ENCODE measurements at regions not wholly inside any gene's neighbourhood (a gene's known extent, or its start where the extent isn't known, plus 50 kb on each side); places are given as distances from the start of the nearest gene placed in this dataset.

DNA sequence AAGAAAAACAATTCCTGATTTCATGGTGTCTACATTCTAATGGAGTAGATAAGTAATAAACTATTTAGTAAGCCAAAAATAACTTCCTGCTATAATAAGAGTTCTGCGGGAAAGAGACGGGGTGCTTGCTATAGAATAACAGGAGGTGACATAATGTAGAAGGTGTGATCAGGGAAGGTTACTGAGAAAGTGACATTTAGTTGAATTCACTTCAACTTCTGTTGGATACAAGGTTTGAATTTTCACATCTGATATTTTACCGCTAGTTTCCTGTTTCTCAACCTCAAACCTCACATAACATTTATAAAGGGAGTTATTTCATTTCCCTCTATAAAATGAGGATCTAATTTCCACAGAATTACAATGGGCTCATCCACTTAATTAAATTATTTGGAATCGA lies 102.3 kb upstream of the GBE1 start:
- no peaks in the 10 kb centered on the region for H3K27me3 ChIP-seq
- H3K4me1 ChIP-seq, result peaks cover 0 to 11% (median 2%) of the 10 kb centered on the region in 10 experiments; a peak in 10 of 20 replicates
- H4K20me1 ChIP-seq, result no peaks in the 10 kb centered on the region
- peak overlapping the region in 6 of 11 experiments; percentile 12 to 40 (median 26); a peak in 8 of 22 replicates for H3K4me2 ChIP-seq
- H3K9ac ChIP-seq, result no peak overlapping the region
- H3K4me3 ChIP-seq, result no peak overlapping the region
- no peak overlapping the region for H3K27ac ChIP-seq
- H3K36me3 ChIP-seq, result no peaks in the 10 kb centered on the region
- no peak for TF ChIP-seq Cebpa-rat (IDR thresholded peaks at IDR 0.05)
- no peaks in the 10 kb centered on the region for H3K9me3 ChIP-seq (replicated peaks in 1 of 11)

DNA sequence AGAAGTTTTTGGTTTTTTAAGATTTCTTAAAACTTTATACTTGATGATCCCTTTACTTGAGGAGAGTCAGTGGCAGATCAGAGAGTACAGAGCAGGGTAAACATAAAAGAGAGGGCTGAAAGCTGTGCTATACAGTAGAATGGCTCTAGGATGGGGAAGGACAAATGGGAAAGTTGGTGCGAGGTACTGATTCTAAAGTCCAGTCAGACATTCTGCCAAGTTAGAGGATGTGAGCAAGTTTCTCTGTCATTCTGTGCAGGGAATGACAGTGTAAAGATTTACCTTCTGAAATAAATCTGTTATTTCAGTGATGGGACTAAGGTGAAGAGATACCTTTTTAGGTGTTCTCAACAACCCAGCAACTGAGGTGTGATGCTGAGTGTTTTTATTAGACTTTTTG lies 100.1 kb upstream of the GBE1 start:
- Histone ChIP-seq H3K4me2 (no peak overlapping the region), H3K4me3 (no peak overlapping the region), H3K9ac (no peak overlapping the region), H3K27ac (no peak overlapping the region), H3K9me3 (replicated peaks in 1 of 11) (no peaks in the 10 kb centered on the region), H3K4me1 (peaks cover 0 to 11% (median 2%) of the 10 kb centered on the region in 10 experiments; a peak in 10 of 20 replicates), H3K36me3 (no peaks in the 10 kb centered on the region), H4K20me1 (no peaks in the 10 kb centered on the region), H3K27me3 (no peaks in the 10 kb centered on the region)
- no peak for TF ChIP-seq Cebpa-rat (IDR thresholded peaks at IDR 0.05)

DNA sequence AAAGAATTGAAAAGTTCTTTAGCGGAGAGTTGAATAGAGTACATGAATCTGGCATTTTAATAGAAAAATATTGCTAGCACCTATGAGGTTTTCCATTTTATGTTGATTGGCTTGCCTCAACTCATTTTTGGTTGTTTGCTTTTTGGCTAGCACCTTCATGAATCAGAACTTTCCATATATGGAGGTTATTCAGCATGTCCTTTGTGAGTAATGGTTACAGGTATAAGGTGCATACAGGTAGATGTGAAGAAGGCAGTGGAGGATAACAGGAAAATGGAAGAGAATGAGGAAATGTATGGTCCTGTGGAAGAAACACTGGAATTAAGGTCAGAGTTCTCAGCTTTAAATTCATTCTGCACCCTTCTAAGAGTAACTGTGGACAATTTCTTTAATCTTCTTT lies 98.1 kb upstream of the GBE1 start:
- no peaks in the 10 kb centered on the region for H3K27me3 ChIP-seq
- no peaks in the 10 kb centered on the region for H3K36me3 ChIP-seq
- H3K9ac ChIP-seq, result no peak overlapping the region
- no peak for TF ChIP-seq Cebpa-rat (IDR thresholded peaks at IDR 0.05)
- no peaks in the 10 kb centered on the region for H3K9me3 ChIP-seq (replicated peaks in 1 of 11)
- H3K4me2 ChIP-seq, result no peak overlapping the region
- H3K27ac ChIP-seq, result no peak overlapping the region
- no peaks in the 10 kb centered on the region for H4K20me1 ChIP-seq
- H3K4me3 ChIP-seq, result no peak overlapping the region
- peaks cover 0 to 11% (median 2%) of the 10 kb centered on the region in 10 experiments; a peak in 10 of 20 replicates for H3K4me1 ChIP-seq

DNA sequence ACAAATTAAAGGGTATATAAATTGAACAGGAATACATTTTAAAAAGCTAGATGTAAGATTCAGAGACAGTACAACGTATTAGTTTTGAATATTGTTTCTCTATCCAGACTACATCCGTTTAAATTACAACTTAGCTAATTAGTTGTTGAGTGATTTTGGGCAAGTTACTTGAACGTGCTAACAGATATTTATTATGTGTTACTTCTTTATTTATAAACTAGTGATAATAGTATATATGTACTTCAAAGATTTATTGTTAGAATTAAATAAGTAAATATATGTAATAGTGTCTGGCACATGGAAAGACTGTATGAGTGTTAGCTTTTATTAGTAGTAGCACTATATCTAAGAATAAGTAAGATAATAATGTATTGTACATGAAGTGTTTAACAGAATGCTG lies 92.0 kb upstream of the GBE1 start:
- Histone ChIP-seq H3K4me2 (no peak overlapping the region), H3K4me1 (no peaks in the 10 kb centered on the region), H3K9me3 (replicated peaks in 1 of 11) (no peaks in the 10 kb centered on the region), H3K27ac (no peak overlapping the region), H3K9ac (no peak overlapping the region), H3K36me3 (no peaks in the 10 kb centered on the region), H3K27me3 (no peaks in the 10 kb centered on the region), H3K4me3 (no peak overlapping the region), H4K20me1 (no peaks in the 10 kb centered on the region)
- no peak for TF ChIP-seq Cebpa-rat (IDR thresholded peaks at IDR 0.05)

DNA sequence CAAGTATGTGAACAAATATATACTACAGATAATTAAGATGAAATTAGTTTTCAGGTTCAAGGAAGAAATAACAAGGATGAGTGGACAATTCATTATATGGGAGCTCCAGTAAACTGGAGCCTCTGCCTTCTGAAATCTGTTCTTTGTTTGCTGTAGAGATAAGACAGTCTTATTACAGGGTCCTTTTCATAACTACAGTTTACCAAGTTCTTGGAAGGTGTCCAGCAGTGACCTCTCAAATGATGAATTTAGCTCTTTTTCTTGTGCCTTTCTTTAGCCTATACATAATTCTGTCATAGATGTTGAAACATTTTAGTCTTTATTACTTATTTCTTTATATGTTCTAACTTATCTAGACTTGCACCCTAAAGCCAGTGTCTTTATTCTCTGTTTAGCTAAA lies 89.7 kb upstream of the GBE1 start:
- Histone ChIP-seq H3K9ac (no peak overlapping the region), H3K27me3 (no peaks in the 10 kb centered on the region), H3K4me2 (no peak overlapping the region), H3K4me1 (no peaks in the 10 kb centered on the region), H4K20me1 (no peaks in the 10 kb centered on the region), H3K9me3 (replicated peaks in 1 of 11) (no peaks in the 10 kb centered on the region), H3K27ac (no peak overlapping the region), H3K36me3 (no peaks in the 10 kb centered on the region), H3K4me3 (no peak overlapping the region)
- TF ChIP-seq Cebpa-rat (IDR thresholded peaks at IDR 0.05), result no peak

DNA sequence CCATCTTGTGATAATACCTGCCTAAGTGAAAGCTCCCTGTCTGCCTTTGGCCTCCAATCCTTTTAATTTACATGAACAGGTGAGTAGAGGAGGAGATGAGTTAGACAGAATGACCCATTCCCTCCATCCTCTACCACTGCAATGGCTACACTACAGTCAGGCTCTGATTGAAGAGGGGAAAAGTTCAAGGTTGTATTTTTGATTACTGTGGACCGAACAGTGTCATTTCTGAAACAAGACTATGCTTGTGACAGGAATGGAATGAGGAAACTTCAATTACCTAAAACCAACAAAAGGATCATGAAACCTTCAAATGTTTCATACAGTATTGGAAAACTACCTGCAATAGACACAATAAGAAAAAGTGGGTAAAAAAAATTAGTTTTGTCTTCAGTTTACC lies 85.5 kb upstream of the GBE1 start:
- no peaks in the 10 kb centered on the region for H3K36me3 ChIP-seq
- no peak for TF ChIP-seq Cebpa-rat (IDR thresholded peaks at IDR 0.05)

DNA sequence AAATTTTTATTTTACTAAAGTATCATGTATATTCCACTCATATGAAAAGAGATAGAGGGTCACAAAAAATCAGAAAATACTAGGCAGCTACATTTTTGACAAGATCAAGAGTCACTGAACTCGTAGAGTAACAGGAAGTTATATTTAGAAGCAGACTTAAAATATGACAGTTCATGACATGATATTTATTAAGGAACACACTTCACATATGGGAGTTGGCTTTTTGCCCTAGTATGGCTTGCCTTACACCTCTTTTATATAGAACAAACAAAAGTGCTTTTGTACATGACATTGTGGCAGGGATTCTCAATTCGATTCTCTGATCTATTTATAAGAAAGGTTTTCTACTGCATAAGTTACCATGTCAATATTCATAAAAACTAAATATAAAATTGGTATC lies 80.1 kb upstream of the GBE1 start:
- no peak overlapping the region for H3K4me3 ChIP-seq
- no peaks in the 10 kb centered on the region for H3K9me3 ChIP-seq (replicated peaks in 1 of 11)
- no peaks in the 10 kb centered on the region for H4K20me1 ChIP-seq
- no peak for TF ChIP-seq Cebpa-rat (IDR thresholded peaks at IDR 0.05)
- no peak overlapping the region for H3K27ac ChIP-seq
- no peaks in the 10 kb centered on the region for H3K27me3 ChIP-seq
- H3K36me3 ChIP-seq, result no peaks in the 10 kb centered on the region
- H3K4me1 ChIP-seq, result peaks cover 6 to 60% (median 27%) of the 10 kb centered on the region in 10 experiments; a peak in 18 of 20 replicates
- H3K9ac ChIP-seq, result no peak overlapping the region
- H3K4me2 ChIP-seq, result peak overlapping the region in 7 of 11 experiments; percentile 6 to 63 (median 35); a peak in 7 of 22 replicates

More for the DNA sequence above, 85.5 kb upstream of the GBE1 start:
- Histone ChIP-seq H3K4me2 (no peak overlapping the region), H3K9ac (no peak overlapping the region), H3K4me1 (peaks cover 0 to 5% (median 0%) of the 10 kb centered on the region in 10 experiments; a peak in 3 of 20 replicates), H3K4me3 (no peak overlapping the region), H3K9me3 (replicated peaks in 1 of 11) (no peaks in the 10 kb centered on the region), H3K27me3 (no peaks in the 10 kb centered on the region), H4K20me1 (no peaks in the 10 kb centered on the region), H3K27ac (no peak overlapping the region)

DNA sequence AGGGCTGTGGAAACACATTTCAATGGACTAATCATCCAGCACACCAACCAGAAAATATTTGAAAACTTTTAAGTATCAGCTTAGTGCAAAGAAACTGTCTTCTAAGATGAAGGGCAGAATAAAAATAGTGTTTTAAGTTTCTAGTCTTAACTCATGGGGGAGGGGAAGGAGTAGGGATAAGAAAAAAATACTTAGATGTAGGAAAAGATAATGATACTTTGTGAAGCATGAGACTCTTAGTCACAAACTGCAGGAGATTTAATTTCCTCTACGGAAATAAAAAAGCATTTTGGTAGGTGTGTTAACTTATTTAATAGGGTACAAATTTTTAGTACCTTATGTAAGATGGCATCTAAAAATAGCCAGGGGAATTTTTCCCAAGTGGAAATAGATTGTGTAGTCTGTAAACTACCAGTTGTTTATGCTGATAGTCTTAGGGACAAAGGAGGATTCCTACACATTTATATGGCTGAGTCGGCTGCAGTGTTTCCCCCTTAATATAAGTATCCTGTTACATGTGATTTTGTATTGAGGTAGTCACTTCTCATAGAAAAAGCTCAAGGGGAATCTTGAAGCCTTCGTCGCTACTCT lies 78.2 kb upstream of the GBE1 start:
- H4K20me1 ChIP-seq, result no peaks in the 10 kb centered on the region
- TF ChIP-seq Cebpa-rat (IDR thresholded peaks at IDR 0.05), result no peak
- no peaks in the 10 kb centered on the region for H3K36me3 ChIP-seq
- H3K27ac ChIP-seq, result peak overlapping the region in 1 of 11 experiments; percentile 79; a peak in 2 of 22 replicates
- H3K9me3 ChIP-seq (replicated peaks in 1 of 11), result no peaks in the 10 kb centered on the region
- no peak overlapping the region for H3K4me3 ChIP-seq
- no peak overlapping the region for H3K9ac ChIP-seq
- H3K4me2 ChIP-seq, result peak overlapping the region in 4 of 11 experiments; percentile 62 to 80 (median 74); a peak in 6 of 22 replicates
- peaks cover 6 to 60% (median 27%) of the 10 kb centered on the region in 10 experiments; a peak in 18 of 20 replicates for H3K4me1 ChIP-seq
- H3K27me3 ChIP-seq, result no peaks in the 10 kb centered on the region

DNA sequence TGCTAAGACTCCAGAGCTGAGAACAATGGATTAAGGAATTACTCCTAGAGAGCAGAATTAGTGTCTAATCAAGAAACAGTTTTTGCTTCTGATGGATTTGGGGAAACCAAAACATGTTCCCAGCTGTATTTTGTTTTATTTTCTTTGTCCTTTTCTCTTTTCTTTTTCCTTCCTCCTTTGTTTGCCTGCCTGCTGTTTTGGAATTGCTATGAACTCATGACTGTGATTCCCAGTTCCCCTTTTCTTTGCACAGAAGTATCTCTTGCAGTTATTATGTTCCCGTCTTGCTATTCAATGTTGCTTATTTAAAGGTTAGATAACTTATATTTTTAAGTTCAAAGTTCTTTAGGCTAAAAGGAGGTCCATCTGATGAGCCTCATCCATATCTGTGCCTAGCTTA lies 77.0 kb upstream of the GBE1 start:
- Histone ChIP-seq H3K9ac (peak overlapping the region in 5 of 11 experiments; percentile 30 to 56 (median 48); a peak in 7 of 22 replicates), H3K36me3 (no peaks in the 10 kb centered on the region), H3K27ac (peak overlapping the region in 9 of 11 experiments; percentile 29 to 80 (median 72); a peak in 18 of 22 replicates), H3K27me3 (no peaks in the 10 kb centered on the region), H3K4me2 (peak overlapping the region in 9 of 11 experiments; percentile 24 to 80 (median 61); a peak in 15 of 22 replicates), H3K9me3 (replicated peaks in 1 of 11) (no peaks in the 10 kb centered on the region), H3K4me3 (peak overlapping the region in 1 of 10 experiments; percentile 10; a peak in 1 of 20 replicates), H3K4me1 (peaks cover 6 to 60% (median 27%) of the 10 kb centered on the region in 10 experiments; a peak in 18 of 20 replicates), H4K20me1 (no peaks in the 10 kb centered on the region)
- no peak for TF ChIP-seq Cebpa-rat (IDR thresholded peaks at IDR 0.05)

Measured in BLaER1 treated with 17β-estradiol and CSF1 and Interleukin-3, amounts not matched to agents 10 nM and 100 nM (cell line).